ENCODE measurements at regions not wholly inside any gene's neighbourhood (a gene's known extent, or its start where the extent isn't known, plus 50 kb on each side); places are given as distances from the start of the nearest gene placed in this dataset.

DNA sequence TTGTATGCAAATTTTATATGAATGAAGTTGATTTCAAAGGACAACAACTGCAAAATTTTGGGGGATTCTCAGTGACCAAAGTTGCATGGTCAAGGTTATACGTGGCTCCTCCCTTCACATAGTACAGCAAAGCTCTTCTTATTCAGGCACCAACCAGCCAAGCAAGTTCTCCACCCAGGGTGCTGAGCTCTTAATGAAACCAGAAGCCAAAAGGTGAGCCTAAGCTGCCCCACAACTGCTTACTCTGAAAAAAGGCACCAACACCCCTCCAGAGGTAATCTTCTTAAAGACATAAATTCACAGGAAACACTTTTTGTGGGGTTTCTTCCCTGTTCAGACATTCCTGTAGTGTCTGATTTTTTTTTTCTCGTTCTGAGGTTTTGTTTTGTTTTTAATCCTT is 106.1 kb upstream of the GMNC start:
- TF ChIP-seq, protein P1, sequence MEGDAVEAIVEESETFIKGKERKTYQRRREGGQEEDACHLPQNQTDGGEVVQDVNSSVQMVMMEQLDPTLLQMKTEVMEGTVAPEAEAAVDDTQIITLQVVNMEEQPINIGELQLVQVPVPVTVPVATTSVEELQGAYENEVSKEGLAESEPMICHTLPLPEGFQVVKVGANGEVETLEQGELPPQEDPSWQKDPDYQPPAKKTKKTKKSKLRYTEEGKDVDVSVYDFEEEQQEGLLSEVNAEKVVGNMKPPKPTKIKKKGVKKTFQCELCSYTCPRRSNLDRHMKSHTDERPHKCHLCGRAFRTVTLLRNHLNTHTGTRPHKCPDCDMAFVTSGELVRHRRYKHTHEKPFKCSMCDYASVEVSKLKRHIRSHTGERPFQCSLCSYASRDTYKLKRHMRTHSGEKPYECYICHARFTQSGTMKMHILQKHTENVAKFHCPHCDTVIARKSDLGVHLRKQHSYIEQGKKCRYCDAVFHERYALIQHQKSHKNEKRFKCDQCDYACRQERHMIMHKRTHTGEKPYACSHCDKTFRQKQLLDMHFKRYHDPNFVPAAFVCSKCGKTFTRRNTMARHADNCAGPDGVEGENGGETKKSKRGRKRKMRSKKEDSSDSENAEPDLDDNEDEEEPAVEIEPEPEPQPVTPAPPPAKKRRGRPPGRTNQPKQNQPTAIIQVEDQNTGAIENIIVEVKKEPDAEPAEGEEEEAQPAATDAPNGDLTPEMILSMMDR (IDR thresholded peaks at IDR 0.05), result no peak
- TF ChIP-seq POLR2A (IDR thresholded peaks at IDR 0.05), result no peak
- no peak for TF ChIP-seq EP300 (IDR thresholded peaks at IDR 0.05)
